WTC11 (cell line): ENCODE measurements at regions not wholly inside any gene's neighbourhood (a gene's known extent, or its start where the extent isn't known, plus 50 kb on each side); places are given as distances from the start of the nearest gene placed in this dataset.

Source experiments
- CDX4 ChIP-seq: fragments of 250-450 bp; sonication (Bioruptor Pico); IDR thresholded peaks from 2 replicates; pipeline ENCODE4 v1.9.0; 2021; ENCODE audit warnings: moderate library complexity, mild to moderate bottlenecking, inconsistent platforms, borderline replicate concordance
- CTCF ChIP-seq: fragments of 200-600 bp; IDR thresholded peaks from 2 replicates; pipeline ENCODE4 v1.8.0; 2022; ENCODE audit warnings: antibody characterized with exemption
- E2F5 ChIP-seq: sonication (generic); formaldehyde crosslinking; IDR thresholded peaks from 2 replicates; pipeline ENCODE4 v1.8.1; 2022; ENCODE audit warnings: mild to moderate bottlenecking, moderate library complexity, missing genetic modification reagents
- ELF4 ChIP-seq: sonication (generic); formaldehyde crosslinking; IDR thresholded peaks from 2 replicates; pipeline ENCODE4 v1.8.1; 2022; ENCODE audit warnings: low read depth, mild to moderate bottlenecking, moderate library complexity, missing genetic modification reagents
- FOXP4 ChIP-seq: sonication (generic); formaldehyde crosslinking; IDR thresholded peaks from 2 replicates; pipeline ENCODE4 v1.8.0; 2022; ENCODE audit warnings: mild to moderate bottlenecking, missing genetic modification reagents
- GABPB1 ChIP-seq: sonication (generic); formaldehyde crosslinking; IDR thresholded peaks from 2 replicates; pipeline ENCODE4 v1.8.1; 2023; ENCODE audit warnings: mild to moderate bottlenecking, missing genetic modification reagents
- MAX ChIP-seq: sonication (generic); formaldehyde crosslinking; IDR thresholded peaks from 2 replicates; pipeline ENCODE4 v1.8.0; 2022; ENCODE audit warnings: mild to moderate bottlenecking, missing genetic modification reagents
- USF1 ChIP-seq: sonication (generic); formaldehyde crosslinking; IDR thresholded peaks from 2 replicates; pipeline ENCODE4 v1.8.0; 2022; ENCODE audit warnings: mild to moderate bottlenecking, missing genetic modification reagents
- ZNF138 ChIP-seq: sonication (generic); formaldehyde crosslinking; conservative IDR thresholded peaks from 2 replicates; pipeline ENCODE4 v1.8.1; 2022; ENCODE audit warnings: mild to moderate bottlenecking, moderate library complexity, missing genetic modification reagents
- ZNF281 ChIP-seq: sonication (generic); formaldehyde crosslinking; IDR thresholded peaks from 2 replicates; pipeline ENCODE4 v1.8.0; 2023; ENCODE audit warnings: mild to moderate bottlenecking, missing genetic modification reagents

GRCh38 chr14:31988244-31988643 lies 88.9 kb upstream of the ARHGAP5 start:
- no peak for TF ChIP-seq MAX (CRISPR knock-in tag)
- TF ChIP-seq CDX4 (CRISPR knock-in tag), result no peak
- no peak for TF ChIP-seq USF1 (CRISPR knock-in tag)
- no peak for TF ChIP-seq ELF4 (CRISPR knock-in tag)
- TF ChIP-seq CTCF, result no peak
- TF ChIP-seq ZNF281 (CRISPR knock-in tag), result no peak
- no peak for TF ChIP-seq GABPB1 (CRISPR knock-in tag)
- TF ChIP-seq E2F5, result no peak
- no peak for TF ChIP-seq ZNF138 (CRISPR knock-in tag)
- TF ChIP-seq FOXP4 (CRISPR knock-in tag), result no peak
